Endometrial microvascular endothelial cells (primary cell): ENCODE measurements at regions not wholly inside any gene's neighbourhood (a gene's known extent, or its start where the extent isn't known, plus 50 kb on each side); places are given as distances from the start of the nearest gene placed in this dataset.

ENCODE experiments used
- in situ Hi-C: cut with HindIII; loops from 2 replicates; pipeline ENCODE4 v1.10.0; 2017; ENCODE audit warnings: low sequenced_read_pairs, low pct_unique_long_range_greater_than_20kb; ENCODE audit errors: inconsistent ontology term

- in situ Hi-C loops, result no loop called here
Measured at GRCh38 chr6:12417191-12417590, 127.0 kb downstream of the EDN1 start.

- in situ Hi-C loops, result no loop called here
Measured at GRCh38 chr6:12418946-12419345, 128.8 kb downstream of the EDN1 start.

GRCh38 chr6:12419631-12420272, 129.6 kb downstream of the EDN1 start:
- in situ Hi-C loops, result no loop called here

GRCh38 chr6:12420626-12421025, 130.5 kb downstream of the EDN1 start:
- in situ Hi-C loops, result no loop called here

GRCh38 chr6:12421596-12421995, 131.4 kb downstream of the EDN1 start:
- in situ Hi-C loops, result no loop called here

- in situ Hi-C loops, result no loop called here
Measured at GRCh38 chr6:12422848-12423247, 132.7 kb downstream of the EDN1 start.

- in situ Hi-C loops, result no loop called here
Measured at GRCh38 chr6:12423832-12424231, 133.7 kb downstream of the EDN1 start.

- in situ Hi-C loops, result no loop called here
Measured at GRCh38 chr6:12426121-12426520, 136.0 kb downstream of the EDN1 start.

- in situ Hi-C loops, result no loop called here
Measured at GRCh38 chr6:12431023-12431422, 140.9 kb downstream of the EDN1 start.

- in situ Hi-C loops, result no loop called here
Measured at GRCh38 chr6:12436224-12436623, 146.1 kb downstream of the EDN1 start.

GRCh38 chr6:12436683-12437082, 146.5 kb downstream of the EDN1 start:
- in situ Hi-C loops, result no loop called here

GRCh38 chr6:12439296-12439695, 149.1 kb downstream of the EDN1 start:
- in situ Hi-C loops, result no loop called here

GRCh38 chr6:12440981-12441380, 150.8 kb downstream of the EDN1 start:
- in situ Hi-C loops, result no loop called here

GRCh38 chr6:12442455-12442854, 152.3 kb downstream of the EDN1 start:
- in situ Hi-C loops, result no loop called here

- in situ Hi-C loops, result no loop called here
Measured at GRCh38 chr6:12446394-12446793, 156.2 kb downstream of the EDN1 start.

GRCh38 chr6:12449447-12449846, 159.3 kb downstream of the EDN1 start:
- in situ Hi-C loops, result no loop called here

GRCh38 chr6:12450467-12450866, 160.3 kb downstream of the EDN1 start:
- in situ Hi-C loops, result no loop called here

- in situ Hi-C loops, result no loop called here
Measured at GRCh38 chr6:12456343-12456742, 166.2 kb downstream of the EDN1 start.

GRCh38 chr6:12457094-12457493, 166.9 kb downstream of the EDN1 start:
- in situ Hi-C loops, result no loop called here

GRCh38 chr6:12458558-12458957, 168.4 kb downstream of the EDN1 start:
- in situ Hi-C loops, result no loop called here

- in situ Hi-C loops, result no loop called here
Measured at GRCh38 chr6:12459945-12460661, 169.9 kb downstream of the EDN1 start.
